ENCODE measurements at regions not wholly inside any gene's neighbourhood (a gene's known extent, or its start where the extent isn't known, plus 50 kb on each side); places are given as distances from the start of the nearest gene placed in this dataset.

GRCh38 chr2:11030036-11030435 lies 118.3 kb downstream of the KCNF1 start:
- Histone ChIP-seq H3K79me1 (ENCODE audit: low read length) (no peaks in the 10 kb centered on the region), H3K4ac (ENCODE audit: low read depth, low read length) (no peak overlapping the region), H3K79me2 (ENCODE audit: control insufficient read depth, insufficient read depth, low read length) (no peaks in the 10 kb centered on the region), H3K4me1 (ENCODE audit: control insufficient read depth, low read depth, low read length) (no peaks in the 10 kb centered on the region), H3K9ac (ENCODE audit: low read length) (no peak overlapping the region), H3K27me3 (ENCODE audit: insufficient read depth, low read length, poor library complexity) (no peaks in the 10 kb centered on the region), H2BK15ac (replicated peaks; ENCODE audit: low read depth) (no peak overlapping the region), H3K27ac (ENCODE audit: low read depth, low read length) (no peak overlapping the region), H4K5ac (ENCODE audit: low read length) (no peak overlapping the region), H2BK120ac (ENCODE audit: low read depth, low read length) (no peak overlapping the region), H3K36me3 (ENCODE audit: control insufficient read depth, insufficient read depth, low read length) (no peaks in the 10 kb centered on the region), H3K18ac (ENCODE audit: low read length) (no peak overlapping the region), H4K8ac (ENCODE audit: low read depth, low read length) (no peak overlapping the region), H3K4me2 (ENCODE audit: low read length) (no peak overlapping the region), H3K4me3 (ENCODE audit: low read length) (no peak overlapping the region), H3K23ac (ENCODE audit: low read length) (no peak overlapping the region), H3K56ac (ENCODE audit: low read length) (no peak overlapping the region), H2BK5ac (ENCODE audit: low read length) (no peak overlapping the region), H2AK5ac (ENCODE audit: low read length) (no peak overlapping the region)
- WGBS (ENCODE audit: extremely low coverage, insufficient coverage, low lambda C conversion rate), result no CpG with 5 or more reads among the region's 7 CpGs
- DNase-seq, result no peak

GRCh38 chr2:11030909-11031308 lies 119.2 kb downstream of the KCNF1 start:
- no CpG with 5 or more reads among the region's 4 CpGs for WGBS (ENCODE audit: extremely low coverage, insufficient coverage, low lambda C conversion rate)
- Histone ChIP-seq H3K27me3 (ENCODE audit: insufficient read depth, low read length, poor library complexity) (no peaks in the 10 kb centered on the region), H3K4me3 (ENCODE audit: low read length) (no peak overlapping the region), H3K4me1 (ENCODE audit: control insufficient read depth, low read depth, low read length) (no peaks in the 10 kb centered on the region), H3K9ac (ENCODE audit: low read length) (no peak overlapping the region), H4K8ac (ENCODE audit: low read depth, low read length) (no peak overlapping the region), H3K4me2 (ENCODE audit: low read length) (no peak overlapping the region), H2BK120ac (ENCODE audit: low read depth, low read length) (no peak overlapping the region), H3K79me2 (ENCODE audit: control insufficient read depth, insufficient read depth, low read length) (no peaks in the 10 kb centered on the region), H3K27ac (ENCODE audit: low read depth, low read length) (no peak overlapping the region), H3K56ac (ENCODE audit: low read length) (no peak overlapping the region), H2BK15ac (replicated peaks; ENCODE audit: low read depth) (no peak overlapping the region), H4K5ac (ENCODE audit: low read length) (no peak overlapping the region), H3K79me1 (ENCODE audit: low read length) (no peaks in the 10 kb centered on the region), H3K4ac (ENCODE audit: low read depth, low read length) (no peak overlapping the region), H3K18ac (ENCODE audit: low read length) (no peak overlapping the region), H3K23ac (ENCODE audit: low read length) (no peak overlapping the region), H2BK5ac (ENCODE audit: low read length) (no peak overlapping the region), H3K36me3 (ENCODE audit: control insufficient read depth, insufficient read depth, low read length) (no peaks in the 10 kb centered on the region), H2AK5ac (ENCODE audit: low read length) (no peak overlapping the region)
- no peak for DNase-seq

- H3K4me1 ChIP-seq (ENCODE audit: control insufficient read depth, low read depth, low read length), result no peaks in the 10 kb centered on the region
- no peaks in the 10 kb centered on the region for H3K27me3 ChIP-seq (ENCODE audit: insufficient read depth, low read length, poor library complexity)
- H3K56ac ChIP-seq (ENCODE audit: low read length), result no peak overlapping the region
- no peak overlapping the region for H4K5ac ChIP-seq (ENCODE audit: low read length)
- no peak overlapping the region for H2BK5ac ChIP-seq (ENCODE audit: low read length)
- no peak overlapping the region for H2BK120ac ChIP-seq (ENCODE audit: low read depth, low read length)
- H3K79me1 ChIP-seq (ENCODE audit: low read length), result no peaks in the 10 kb centered on the region
- H3K23ac ChIP-seq (ENCODE audit: low read length), result no peak overlapping the region
- no peak overlapping the region for H3K9ac ChIP-seq (ENCODE audit: low read length)
- no peak overlapping the region for H3K4me2 ChIP-seq (ENCODE audit: low read length)
- no peak overlapping the region for H3K4ac ChIP-seq (ENCODE audit: low read depth, low read length)
- no peaks in the 10 kb centered on the region for H3K36me3 ChIP-seq (ENCODE audit: control insufficient read depth, insufficient read depth, low read length)
- H3K27ac ChIP-seq (ENCODE audit: low read depth, low read length), result no peak overlapping the region
- no peak overlapping the region for H3K18ac ChIP-seq (ENCODE audit: low read length)
- no peak overlapping the region for H2AK5ac ChIP-seq (ENCODE audit: low read length)
- WGBS (ENCODE audit: extremely low coverage, insufficient coverage, low lambda C conversion rate), result 100% methylated on average over 1 of the region's 1 CpG
- H3K4me3 ChIP-seq (ENCODE audit: low read length), result no peak overlapping the region
- no peak overlapping the region for H2BK15ac ChIP-seq (replicated peaks; ENCODE audit: low read depth)
- no peak overlapping the region for H4K8ac ChIP-seq (ENCODE audit: low read depth, low read length)
- DNase-seq, result no peak
- H3K79me2 ChIP-seq (ENCODE audit: control insufficient read depth, insufficient read depth, low read length), result no peaks in the 10 kb centered on the region
These were observed 120.1 kb downstream of the KCNF1 start for GRCh38 chr2:11031876-11032275.

GRCh38 chr2:11032396-11032795 lies 120.7 kb downstream of the KCNF1 start:
- no peak overlapping the region for H3K4me3 ChIP-seq (ENCODE audit: low read length)
- H2BK5ac ChIP-seq (ENCODE audit: low read length), result no peak overlapping the region
- no peak overlapping the region for H3K27ac ChIP-seq (ENCODE audit: low read depth, low read length)
- no peaks in the 10 kb centered on the region for H3K27me3 ChIP-seq (ENCODE audit: insufficient read depth, low read length, poor library complexity)
- no peak overlapping the region for H3K56ac ChIP-seq (ENCODE audit: low read length)
- no peak overlapping the region for H2BK120ac ChIP-seq (ENCODE audit: low read depth, low read length)
- H3K79me2 ChIP-seq (ENCODE audit: control insufficient read depth, insufficient read depth, low read length), result no peaks in the 10 kb centered on the region
- H3K18ac ChIP-seq (ENCODE audit: low read length), result no peak overlapping the region
- H3K23ac ChIP-seq (ENCODE audit: low read length), result no peak overlapping the region
- H3K79me1 ChIP-seq (ENCODE audit: low read length), result no peaks in the 10 kb centered on the region
- H3K4ac ChIP-seq (ENCODE audit: low read depth, low read length), result no peak overlapping the region
- H3K36me3 ChIP-seq (ENCODE audit: control insufficient read depth, insufficient read depth, low read length), result no peaks in the 10 kb centered on the region
- no peak overlapping the region for H3K9ac ChIP-seq (ENCODE audit: low read length)
- DNase-seq, result no peak
- no peak overlapping the region for H2AK5ac ChIP-seq (ENCODE audit: low read length)
- no peak overlapping the region for H4K5ac ChIP-seq (ENCODE audit: low read length)
- H2BK15ac ChIP-seq (replicated peaks; ENCODE audit: low read depth), result no peak overlapping the region
- H3K4me2 ChIP-seq (ENCODE audit: low read length), result no peak overlapping the region
- no CpG with 5 or more reads among the region's 2 CpGs for WGBS (ENCODE audit: extremely low coverage, insufficient coverage, low lambda C conversion rate)
- no peaks in the 10 kb centered on the region for H3K4me1 ChIP-seq (ENCODE audit: control insufficient read depth, low read depth, low read length)
- no peak overlapping the region for H4K8ac ChIP-seq (ENCODE audit: low read depth, low read length)

- Histone ChIP-seq H4K8ac (ENCODE audit: low read depth, low read length) (no peak overlapping the region), H3K79me2 (ENCODE audit: control insufficient read depth, insufficient read depth, low read length) (no peaks in the 10 kb centered on the region), H3K27ac (ENCODE audit: low read depth, low read length) (no peak overlapping the region), H3K18ac (ENCODE audit: low read length) (no peak overlapping the region), H3K4me1 (ENCODE audit: control insufficient read depth, low read depth, low read length) (no peaks in the 10 kb centered on the region), H3K4me2 (ENCODE audit: low read length) (no peak overlapping the region), H3K56ac (ENCODE audit: low read length) (no peak overlapping the region), H3K36me3 (ENCODE audit: control insufficient read depth, insufficient read depth, low read length) (no peaks in the 10 kb centered on the region), H2BK15ac (replicated peaks; ENCODE audit: low read depth) (no peak overlapping the region), H2AK5ac (ENCODE audit: low read length) (no peak overlapping the region), H3K23ac (ENCODE audit: low read length) (no peak overlapping the region), H3K79me1 (ENCODE audit: low read length) (no peaks in the 10 kb centered on the region), H2BK120ac (ENCODE audit: low read depth, low read length) (no peak overlapping the region), H3K9ac (ENCODE audit: low read length) (no peak overlapping the region), H2BK5ac (ENCODE audit: low read length) (no peak overlapping the region), H3K4me3 (ENCODE audit: low read length) (no peak overlapping the region), H3K4ac (ENCODE audit: low read depth, low read length) (no peak overlapping the region), H4K5ac (ENCODE audit: low read length) (no peak overlapping the region), H3K27me3 (ENCODE audit: insufficient read depth, low read length, poor library complexity) (no peaks in the 10 kb centered on the region)
- no peak for DNase-seq
- no CpG with 5 or more reads among the region's 1 CpG for whole genome bisulfite sequencing (ENCODE audit: extremely low coverage, insufficient coverage, low lambda C conversion rate)
These were observed 121.4 kb downstream of the KCNF1 start for GRCh38 chr2:11033114-11033513.

GRCh38 chr2:11038641-11039040 lies 116.6 kb upstream of the SLC66A3 start:
- Histone ChIP-seq H3K4me2 (ENCODE audit: low read length) (no peak overlapping the region), H2BK5ac (ENCODE audit: low read length) (no peak overlapping the region), H3K27me3 (ENCODE audit: insufficient read depth, low read length, poor library complexity) (no peaks in the 10 kb centered on the region), H3K9ac (ENCODE audit: low read length) (no peak overlapping the region), H3K36me3 (ENCODE audit: control insufficient read depth, insufficient read depth, low read length) (no peaks in the 10 kb centered on the region), H3K4ac (ENCODE audit: low read depth, low read length) (no peak overlapping the region), H3K56ac (ENCODE audit: low read length) (no peak overlapping the region), H3K4me3 (ENCODE audit: low read length) (no peak overlapping the region), H3K27ac (ENCODE audit: low read depth, low read length) (no peak overlapping the region), H3K23ac (ENCODE audit: low read length) (no peak overlapping the region), H2BK120ac (ENCODE audit: low read depth, low read length) (no peak overlapping the region), H4K5ac (ENCODE audit: low read length) (no peak overlapping the region), H2AK5ac (ENCODE audit: low read length) (no peak overlapping the region), H3K18ac (ENCODE audit: low read length) (no peak overlapping the region), H2BK15ac (replicated peaks; ENCODE audit: low read depth) (no peak overlapping the region), H3K4me1 (ENCODE audit: control insufficient read depth, low read depth, low read length) (no peaks in the 10 kb centered on the region), H3K79me1 (ENCODE audit: low read length) (no peaks in the 10 kb centered on the region), H3K79me2 (ENCODE audit: control insufficient read depth, insufficient read depth, low read length) (no peaks in the 10 kb centered on the region), H4K8ac (ENCODE audit: low read depth, low read length) (no peak overlapping the region)
- no peak for DNase-seq
- WGBS (ENCODE audit: extremely low coverage, insufficient coverage, low lambda C conversion rate), result no CpG with 5 or more reads among the region's 1 CpG
